Stimulated activated naive CD8-positive, alpha-beta T cell treated with anti-CD3 and anti-CD28 coated beads, Interleukin-15, Interleukin-2, amounts not matched to agents 100 U/mL and 50 U/mL, for 24 hours (primary cell): ENCODE measurements at regions not wholly inside any gene's neighbourhood (a gene's known extent, or its start where the extent isn't known, plus 50 kb on each side); places are given as distances from the start of the nearest gene placed in this dataset.
"Not testable (repeated sequence)": the region's sequence is repeated elsewhere in the genome, so short reads cannot be mapped to it uniquely, and the experiment has no call there.

Experiments used
- ATAC-seq: fragments of 150-1000 bp; cut with Tn5 transposase; one replicate; pipeline ENCODE4 v1.10.0; 2021
- DNase-seq: peaks from one replicate; pipeline ENCODE4 v3.0.0; 2021

GRCh38 chr7:1342090-1342640 lies 109.5 kb downstream of the UNCX start:
- DNase-seq, result no peak
- ATAC-seq, result no peak

- no peak for ATAC-seq
- DNase-seq, result no peak
Measured at GRCh38 chr7:1343551-1343950, 110.9 kb downstream of the UNCX start.

DNA sequence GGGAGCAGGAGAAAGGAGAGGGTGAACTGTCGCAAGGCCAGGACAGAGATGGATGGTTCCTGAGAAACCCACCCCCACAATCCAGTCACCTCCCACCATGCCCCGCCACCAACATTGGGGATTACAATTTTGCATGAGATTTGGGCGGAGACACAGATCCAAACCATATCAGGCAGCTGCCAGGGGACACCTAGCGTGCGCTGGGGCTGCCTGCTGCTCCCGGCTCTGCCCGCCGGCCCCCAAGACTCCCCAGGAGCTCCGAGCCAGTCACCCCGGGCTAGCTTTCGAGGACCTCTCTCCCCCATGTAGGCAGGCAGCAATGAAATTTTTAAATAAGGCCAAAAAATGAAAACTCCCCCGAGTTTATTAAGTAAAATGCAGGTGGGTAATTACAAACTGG lies 111.7 kb downstream of the UNCX start:
- no peak for DNase-seq
- ATAC-seq, result no peak

- ATAC-seq (no peak), DNase-seq (no peak)
Measured at GRCh38 chr7:1344981-1345701, 112.5 kb downstream of the UNCX start.

DNA sequence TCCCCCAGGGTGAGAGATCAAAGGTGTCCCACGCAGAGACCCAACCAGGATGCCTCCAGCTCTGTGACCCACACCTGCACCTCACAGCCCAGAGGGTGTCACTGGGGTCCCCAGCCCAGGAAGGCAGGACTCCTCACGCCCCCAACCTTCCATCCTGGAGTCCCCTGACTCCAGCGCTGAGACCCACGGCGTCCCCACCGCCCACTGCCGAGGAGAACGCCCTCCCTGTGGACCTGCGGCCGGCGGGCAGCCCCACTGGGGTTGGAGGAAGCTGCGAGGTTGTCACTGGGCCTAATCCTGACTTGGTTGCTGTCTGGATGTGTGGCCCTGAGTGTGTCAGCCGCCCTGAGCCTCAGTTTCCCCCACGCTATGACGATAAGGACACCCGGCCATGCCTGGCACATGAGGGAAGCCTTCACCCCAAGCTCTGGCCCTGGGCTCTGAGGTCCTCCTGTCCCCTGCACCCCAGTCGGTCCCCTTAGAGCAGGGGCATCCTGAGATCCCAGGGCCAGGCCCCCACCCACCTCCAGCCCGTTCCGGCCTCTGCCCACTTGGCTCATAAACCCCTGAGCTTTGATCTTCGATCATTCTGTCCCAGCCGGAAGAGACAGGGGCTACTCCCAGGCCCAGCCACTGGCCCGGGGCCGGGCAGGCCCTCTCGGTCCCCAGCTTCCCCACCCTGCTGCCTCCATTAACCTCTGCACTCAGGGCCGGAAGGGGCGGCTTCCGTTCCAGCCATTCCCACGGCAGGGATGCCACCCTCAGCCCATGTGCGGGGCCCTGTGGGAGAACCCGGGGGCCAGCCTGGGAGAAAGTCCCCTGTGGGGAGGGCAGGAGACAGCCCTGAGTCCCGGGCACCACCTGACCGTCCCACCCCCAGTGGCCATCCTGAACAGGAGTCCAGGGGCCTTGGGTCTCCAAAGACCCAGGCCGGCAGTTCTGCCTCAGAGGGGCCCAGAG lies 113.2 kb downstream of the MICALL2 start:
- no peak for ATAC-seq
- no peak for DNase-seq

DNA sequence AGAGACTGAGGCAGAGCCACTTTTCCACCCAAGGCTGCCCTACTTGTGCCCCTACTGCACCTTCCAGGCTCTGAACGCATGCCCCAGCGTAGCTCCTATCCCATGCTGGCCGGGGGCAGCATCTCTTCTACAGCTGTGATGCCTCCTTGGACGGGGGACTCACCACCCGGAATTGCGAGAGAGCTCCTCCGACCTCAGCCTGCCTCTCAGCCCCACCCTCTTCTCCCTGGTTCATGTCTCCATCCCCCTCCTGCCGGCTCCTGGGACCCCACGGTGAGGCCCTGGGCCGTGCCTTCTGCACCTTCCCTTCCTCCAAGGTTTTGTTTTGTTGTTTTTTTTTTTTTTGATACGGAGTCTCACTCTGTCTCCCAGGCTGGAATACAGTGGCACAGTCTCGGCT lies 112.4 kb downstream of the MICALL2 start:
- ATAC-seq, result no peak

DNA sequence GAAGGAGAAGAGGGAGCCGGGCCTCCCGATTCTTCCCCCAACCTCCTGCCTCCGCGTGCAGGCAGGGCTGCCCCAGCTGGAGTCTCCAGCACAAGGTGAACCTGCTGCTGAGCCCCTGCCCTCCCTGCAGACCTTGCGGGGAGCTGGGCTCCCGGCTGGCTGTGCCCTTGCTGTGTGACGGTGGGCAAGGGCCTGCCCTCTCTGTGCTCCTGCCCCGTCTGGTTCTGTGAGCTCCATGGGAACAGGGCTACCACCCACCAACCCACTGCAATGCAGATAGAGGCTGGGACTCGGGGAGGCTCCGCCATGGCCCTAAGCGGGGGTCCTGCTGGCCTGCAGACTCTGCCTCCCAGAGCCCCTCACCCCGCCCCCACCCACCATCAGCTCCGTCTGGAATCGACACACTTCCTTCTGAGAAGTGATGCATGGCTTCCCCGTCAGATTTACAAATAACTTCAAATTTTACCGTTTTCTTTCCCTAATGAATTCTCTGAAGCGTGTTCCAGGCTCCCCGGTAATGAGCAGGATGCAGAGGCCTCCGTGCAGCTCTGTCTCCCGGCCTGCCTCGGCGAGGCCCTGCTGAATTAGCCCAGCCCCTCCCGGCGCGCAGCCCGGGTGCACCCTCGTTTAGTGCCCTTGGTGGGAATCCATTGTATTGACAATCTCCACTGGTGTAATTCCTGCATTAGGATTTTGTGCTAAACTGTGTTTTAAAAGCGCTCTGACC lies 111.0 kb downstream of the MICALL2 start:
- ATAC-seq, result no peak
- DNase-seq, result no peak

More for the DNA sequence above, 112.4 kb downstream of the MICALL2 start:
- no peak for DNase-seq

DNA sequence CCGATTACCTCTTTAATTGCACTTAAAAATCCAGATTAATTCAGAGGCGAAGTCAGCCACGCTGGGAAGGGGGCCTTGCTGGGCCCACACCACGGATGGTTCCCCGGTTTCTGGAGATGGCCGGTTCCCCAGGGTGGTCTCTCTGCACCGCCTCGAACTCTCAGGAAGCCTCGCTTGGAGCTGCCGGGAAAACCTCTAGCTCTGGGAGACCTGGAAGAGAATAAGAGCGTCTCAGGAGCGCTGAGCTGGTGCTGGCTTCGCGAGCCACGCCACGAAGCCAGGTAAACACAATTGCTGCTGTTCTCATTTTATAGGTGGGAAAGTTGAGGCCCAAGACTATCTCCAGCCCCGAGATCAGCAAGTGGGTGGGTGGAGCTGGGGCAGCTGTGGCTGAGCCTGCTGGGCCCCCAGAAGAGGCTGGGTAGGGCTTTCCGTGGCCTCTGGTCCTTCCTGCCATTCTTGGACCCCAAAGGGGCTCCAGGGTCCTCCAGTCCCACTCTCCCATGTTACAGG lies 110.4 kb downstream of the MICALL2 start:
- no peak for ATAC-seq
- DNase-seq, result no peak

DNA sequence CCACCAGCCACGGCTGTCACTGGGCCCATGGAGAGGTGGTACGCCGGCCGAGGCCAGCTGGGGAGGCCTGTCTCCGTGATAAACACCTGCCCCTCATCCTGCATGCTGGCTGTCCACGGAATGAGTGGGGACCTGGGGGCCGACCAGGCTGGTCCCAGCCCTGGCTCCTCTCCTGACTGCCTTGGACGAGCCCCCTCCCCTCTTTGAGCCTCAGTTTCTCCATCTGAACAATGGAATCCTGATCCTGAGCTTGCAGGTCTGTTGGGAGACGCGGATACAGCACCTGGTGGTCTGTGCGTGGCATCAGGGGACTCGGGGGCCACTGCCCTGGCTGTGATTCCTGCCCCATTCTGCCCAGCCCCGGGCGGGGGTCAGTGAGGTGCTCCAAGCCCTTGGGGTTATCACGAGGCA lies 109.9 kb downstream of the MICALL2 start:
- ATAC-seq, result no peak
- no peak for DNase-seq

DNA sequence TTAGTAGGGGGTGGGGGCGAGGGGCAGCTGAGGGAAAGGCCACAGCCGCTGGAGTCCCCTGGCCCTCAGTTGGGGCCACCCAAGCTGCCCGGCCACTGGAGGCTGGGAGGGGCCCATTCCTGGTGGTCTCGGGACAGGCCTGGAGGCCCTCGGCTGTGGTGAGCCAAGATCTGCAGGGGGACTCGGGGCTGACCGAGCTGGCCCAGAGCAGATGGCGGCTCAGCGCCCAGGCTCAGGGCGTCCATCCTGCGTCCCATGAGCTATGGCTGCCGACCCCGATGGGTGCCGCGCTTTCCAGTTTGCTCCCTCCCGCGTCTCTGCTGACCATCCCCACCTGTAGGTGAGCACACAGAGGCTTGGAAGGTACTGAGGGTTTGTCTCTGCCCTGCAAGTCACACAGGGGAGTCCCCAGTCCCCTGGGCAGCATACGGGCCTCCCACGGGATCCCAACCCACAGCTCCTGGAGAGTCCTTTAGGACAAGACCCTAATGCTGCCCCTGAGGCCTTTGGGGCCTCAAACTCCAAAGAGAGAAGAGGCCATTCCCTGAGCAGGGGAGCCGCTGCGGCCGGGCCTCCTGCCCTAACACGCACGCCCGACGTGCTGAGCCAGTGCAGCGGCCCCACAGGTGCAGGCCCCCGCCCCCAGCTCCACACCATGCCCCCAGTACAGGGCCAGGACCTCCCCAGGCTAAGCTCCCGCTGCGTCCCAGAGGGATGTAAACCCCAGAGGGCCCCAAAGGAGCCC lies 107.2 kb downstream of the MICALL2 start:
- ATAC-seq (no peak), DNase-seq (no peak)

DNA sequence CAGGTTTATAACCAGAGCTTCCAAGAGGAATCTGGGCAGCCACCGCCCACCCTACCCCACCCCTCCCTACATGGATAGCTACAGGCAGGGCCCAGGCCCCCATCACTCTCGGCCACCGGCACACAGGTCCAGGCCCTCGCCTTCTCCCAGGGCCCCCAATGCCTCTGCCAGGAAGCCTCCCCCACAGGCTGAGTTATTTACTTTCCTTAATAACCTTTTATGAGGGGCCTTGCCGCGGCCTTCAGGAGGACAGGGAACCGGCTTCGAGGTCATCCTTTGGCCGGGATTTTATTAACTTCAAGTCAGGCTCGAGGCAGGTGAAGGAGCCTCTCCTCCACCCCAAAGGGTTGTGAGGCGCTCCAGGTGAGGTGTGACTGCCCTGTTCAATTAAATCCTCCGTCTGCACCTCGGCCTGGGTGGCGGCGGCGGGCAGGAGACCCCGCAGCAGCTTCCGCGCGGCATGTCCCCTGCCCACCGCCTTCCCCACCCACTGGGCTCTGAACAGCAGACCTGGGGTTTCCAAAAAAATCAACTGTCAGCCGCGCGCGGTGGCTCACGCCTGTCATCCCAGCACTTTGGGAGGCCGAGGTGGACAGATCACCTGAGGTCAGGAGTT lies 106.5 kb downstream of the MICALL2 start:
- DNase-seq (no peak), ATAC-seq (no peak)

DNA sequence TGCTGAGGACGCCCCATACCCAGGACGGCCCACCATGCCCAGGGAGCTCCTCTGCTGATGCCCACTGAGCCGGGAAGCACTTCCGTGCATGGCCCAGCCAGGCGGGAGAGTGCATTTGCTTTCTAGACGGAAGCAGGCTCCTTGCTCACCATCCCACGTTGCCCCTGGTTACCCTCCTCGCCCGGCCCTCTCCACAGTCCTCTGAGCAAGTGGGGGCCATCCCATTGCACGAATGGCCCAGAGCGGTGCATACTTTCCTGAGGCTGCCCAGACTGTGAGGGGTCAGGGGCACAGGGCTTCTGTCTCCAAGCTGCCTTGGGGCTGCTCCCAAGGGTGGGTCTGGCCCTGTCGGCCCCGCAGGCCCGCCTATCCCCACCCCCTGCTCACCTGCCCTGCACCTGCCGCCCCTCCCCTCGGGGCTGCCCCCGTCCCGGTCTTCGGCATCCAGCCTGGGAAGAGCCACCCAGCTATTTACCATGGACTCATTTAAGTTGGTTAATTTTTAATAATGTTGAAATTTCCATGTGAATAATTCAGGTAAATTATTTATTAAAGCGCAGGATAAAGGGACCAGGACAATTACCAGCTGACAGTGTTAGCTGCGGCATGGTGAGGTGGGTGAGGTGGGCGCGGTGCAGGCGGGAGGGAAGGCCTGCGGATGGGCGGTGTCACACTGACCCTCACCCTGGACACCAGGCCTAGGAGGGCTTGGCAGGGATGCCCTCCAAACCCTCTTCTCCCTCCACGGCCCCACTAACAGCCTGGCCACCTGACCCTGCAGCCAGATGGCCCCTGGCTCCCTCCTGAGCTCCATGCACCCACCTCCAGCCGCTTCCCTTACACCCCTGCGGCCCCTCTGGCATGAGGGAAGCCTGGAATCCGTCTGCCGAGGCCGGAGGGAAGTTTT lies 104.4 kb downstream of the MICALL2 start:
- DNase-seq (no peak), ATAC-seq (no peak)

- DNase-seq, result no peak
Measured at GRCh38 chr7:1355568-1356340, 103.5 kb downstream of the MICALL2 start.

DNA sequence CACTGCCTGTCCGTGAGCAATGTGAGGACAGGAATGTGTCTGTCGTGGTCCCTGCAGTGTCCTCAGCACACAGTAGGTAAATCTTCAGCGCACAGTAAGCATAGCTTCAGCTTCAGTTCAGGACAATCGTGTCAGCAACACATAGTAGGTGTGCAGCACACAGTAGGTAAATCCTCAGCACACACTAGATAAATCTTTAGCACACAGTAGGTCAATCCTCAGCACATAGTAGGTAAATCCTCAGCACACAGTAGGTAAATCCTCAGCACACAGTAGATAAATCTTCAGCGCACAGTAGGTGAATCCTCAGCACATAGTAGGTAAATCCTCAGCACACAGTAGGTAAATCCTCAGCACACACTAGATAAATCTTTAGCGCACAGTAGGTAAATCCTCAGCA lies 102.4 kb downstream of the MICALL2 start:
- ATAC-seq, DNase-seq: not testable (repeated sequence)

More at GRCh38 chr7:1355568-1356340, 103.5 kb downstream of the MICALL2 start:
- no peak for ATAC-seq

DNA sequence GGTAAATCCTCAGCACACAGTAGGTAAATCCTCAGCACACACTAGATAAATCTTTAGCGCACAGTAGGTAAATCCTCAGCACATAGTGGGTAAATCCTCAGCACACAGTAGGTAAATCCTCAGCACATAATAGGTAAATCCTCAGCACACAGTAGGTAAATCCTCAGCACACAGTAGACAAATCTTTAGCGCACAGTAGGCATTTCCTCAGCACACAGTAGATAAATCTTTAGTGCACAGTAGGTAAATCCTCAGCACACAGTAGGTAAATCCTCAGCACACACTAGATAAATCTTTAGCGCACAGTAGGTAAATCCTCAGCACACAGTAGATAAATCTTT lies 102.0 kb downstream of the MICALL2 start:
- DNase-seq, ATAC-seq: not testable (repeated sequence)

- peak; percentile 19 for DNase-seq
- peak; percentile 11 for ATAC-seq
Measured at GRCh38 chr7:1357601-1358271, 101.5 kb downstream of the MICALL2 start.

- ATAC-seq, result no peak
Measured at GRCh38 chr7:1358376-1359050, 100.8 kb downstream of the MICALL2 start.

GRCh38 chr7:1359051-1359400 lies 100.2 kb downstream of the MICALL2 start:
- ATAC-seq, result no peak
- no peak for DNase-seq

More at GRCh38 chr7:1358376-1359050, 100.8 kb downstream of the MICALL2 start:
- no peak for DNase-seq
